T-helper 17 cell (primary cell): ENCODE measurements at regions not wholly inside any gene's neighbourhood (a gene's known extent, or its start where the extent isn't known, plus 50 kb on each side); places are given as distances from the start of the nearest gene placed in this dataset.

Experiments used
- ATAC-seq: fragments of 150-1000 bp; cut with Tn5 transposase; 2 replicates; pipeline ENCODE4 v1.10.0; 2021; ENCODE audit warnings: mild to moderate bottlenecking, moderate library complexity
- DNase-seq, 3 donors: peaks; one replicate each; pipeline versions ENCODE4 v3.0.0 to v3.0.0-alpha.2; 2020 to 2021
- H3K9me3 ChIP-seq: one replicate; pipeline ENCODE4 v1.7.0; 2013; ENCODE audit warnings: low read length, mild to moderate bottlenecking; ENCODE audit not compliant: control insufficient read depth, poor library complexity, severe bottlenecking
- H3K27ac Mint-ChIP-seq: one replicate; pipeline ENCODE4 v1.8.0; 2022; ENCODE audit warnings: mild to moderate bottlenecking, moderate library complexity, mixed read lengths
- H3K27me3 Mint-ChIP-seq: one replicate; pipeline ENCODE4 v1.8.0; 2022; ENCODE audit warnings: mixed read lengths
- H3K36me3 Mint-ChIP-seq: one replicate; pipeline ENCODE4 v1.8.0; 2022; ENCODE audit warnings: low read depth, mixed read lengths
- H3K4me1 Mint-ChIP-seq: one replicate; pipeline ENCODE4 v1.8.0; 2022; ENCODE audit warnings: mild to moderate bottlenecking, mixed read lengths
- H3K4me3 Mint-ChIP-seq: one replicate; pipeline ENCODE4 v1.8.0; 2022; ENCODE audit warnings: mild to moderate bottlenecking, moderate library complexity, mixed read lengths

- Mint-ChIP-seq H3K36me3 (peaks cover 3% of the 10 kb centered on the region), H3K27ac (no peak overlapping the region), H3K27me3 (peaks cover 19% of the 10 kb centered on the region), H3K4me1 (no peaks in the 10 kb centered on the region), H3K4me3 (no peak overlapping the region)
- H3K9me3 ChIP-seq: no peaks in the 10 kb centered on the region
- DNase-seq (no peak), ATAC-seq (no peak)
Measured at GRCh38 chr4:14708574-14708973, 293.7 kb upstream of the CPEB2 start.

GRCh38 chr4:14711259-14711658, 291.0 kb upstream of the CPEB2 start:
- DNase-seq (no peak), ATAC-seq (no peak)
- peaks cover 19% of the 10 kb centered on the region for H3K27me3 Mint-ChIP-seq
- H3K36me3 Mint-ChIP-seq: peaks cover 3% of the 10 kb centered on the region
- H3K4me3 Mint-ChIP-seq: no peak overlapping the region
- no peak overlapping the region for H3K27ac Mint-ChIP-seq
- H3K4me1 Mint-ChIP-seq: no peaks in the 10 kb centered on the region
- H3K9me3 ChIP-seq: no peaks in the 10 kb centered on the region

GRCh38 chr4:14716691-14717090, 285.6 kb upstream of the CPEB2 start:
- Mint-ChIP-seq H3K4me3 (no peak overlapping the region), H3K4me1 (no peaks in the 10 kb centered on the region), H3K36me3 (no peaks in the 10 kb centered on the region), H3K27ac (no peak overlapping the region), H3K27me3 (no peaks in the 10 kb centered on the region)
- DNase-seq (no peak), ATAC-seq (no peak)
- H3K9me3 ChIP-seq: peaks cover 2% of the 10 kb centered on the region

- Mint-ChIP-seq H3K4me1 (no peaks in the 10 kb centered on the region), H3K36me3 (no peaks in the 10 kb centered on the region), H3K27ac (no peak overlapping the region), H3K4me3 (no peak overlapping the region), H3K27me3 (no peaks in the 10 kb centered on the region)
- ATAC-seq (no peak), DNase-seq (no peak)
- peaks cover 2% of the 10 kb centered on the region for H3K9me3 ChIP-seq
Measured at GRCh38 chr4:14719053-14719452, 283.2 kb upstream of the CPEB2 start.

GRCh38 chr4:14726441-14726840, 275.8 kb upstream of the CPEB2 start:
- ATAC-seq (no peak), DNase-seq (no peak)
- H3K4me3 Mint-ChIP-seq: no peak overlapping the region
- no peaks in the 10 kb centered on the region for H3K4me1 Mint-ChIP-seq
- no peak overlapping the region for H3K27ac Mint-ChIP-seq
- no peaks in the 10 kb centered on the region for H3K9me3 ChIP-seq
- H3K36me3 Mint-ChIP-seq: no peaks in the 10 kb centered on the region
- no peaks in the 10 kb centered on the region for H3K27me3 Mint-ChIP-seq

- no peak for ATAC-seq
- no peak for DNase-seq
- H3K27ac Mint-ChIP-seq: no peak overlapping the region
- H3K27me3 Mint-ChIP-seq: no peaks in the 10 kb centered on the region
- no peaks in the 10 kb centered on the region for H3K4me1 Mint-ChIP-seq
- H3K36me3 Mint-ChIP-seq: no peaks in the 10 kb centered on the region
- H3K4me3 Mint-ChIP-seq: no peak overlapping the region
- H3K9me3 ChIP-seq: no peaks in the 10 kb centered on the region
Measured at GRCh38 chr4:14726877-14727361, 275.4 kb upstream of the CPEB2 start.

- no peaks in the 10 kb centered on the region for H3K36me3 Mint-ChIP-seq
- no peaks in the 10 kb centered on the region for H3K4me1 Mint-ChIP-seq
- ATAC-seq (no peak), DNase-seq (no peak)
- no peak overlapping the region for H3K4me3 Mint-ChIP-seq
- no peaks in the 10 kb centered on the region for H3K9me3 ChIP-seq
- no peaks in the 10 kb centered on the region for H3K27me3 Mint-ChIP-seq
- no peak overlapping the region for H3K27ac Mint-ChIP-seq
Measured at GRCh38 chr4:14729282-14730000, 272.8 kb upstream of the CPEB2 start.

- Mint-ChIP-seq H3K36me3 (no peaks in the 10 kb centered on the region), H3K27me3 (peaks cover 9% of the 10 kb centered on the region), H3K4me1 (no peaks in the 10 kb centered on the region), H3K4me3 (no peak overlapping the region), H3K27ac (no peak overlapping the region)
- ATAC-seq (no peak), DNase-seq (no peak)
- no peaks in the 10 kb centered on the region for H3K9me3 ChIP-seq
Measured at GRCh38 chr4:14742054-14742453, 260.2 kb upstream of the CPEB2 start.

- H3K4me3 Mint-ChIP-seq: no peak overlapping the region
- ATAC-seq (no peak), DNase-seq (no peak)
- peaks cover 19% of the 10 kb centered on the region for H3K27me3 Mint-ChIP-seq
- H3K36me3 Mint-ChIP-seq: no peaks in the 10 kb centered on the region
- no peaks in the 10 kb centered on the region for H3K9me3 ChIP-seq
- no peaks in the 10 kb centered on the region for H3K4me1 Mint-ChIP-seq
- H3K27ac Mint-ChIP-seq: no peak overlapping the region
Measured at GRCh38 chr4:14743172-14743571, 259.1 kb upstream of the CPEB2 start.

GRCh38 chr4:14743601-14744000, 258.7 kb upstream of the CPEB2 start:
- DNase-seq (no peak), ATAC-seq (no peak)
- Mint-ChIP-seq H3K4me1 (no peaks in the 10 kb centered on the region), H3K4me3 (no peak overlapping the region), H3K36me3 (no peaks in the 10 kb centered on the region), H3K27me3 (peaks cover 19% of the 10 kb centered on the region), H3K27ac (no peak overlapping the region)
- H3K9me3 ChIP-seq: no peaks in the 10 kb centered on the region

- Mint-ChIP-seq H3K36me3 (no peaks in the 10 kb centered on the region), H3K27ac (no peak overlapping the region), H3K4me1 (no peaks in the 10 kb centered on the region), H3K4me3 (no peak overlapping the region), H3K27me3 (peaks cover 19% of the 10 kb centered on the region)
- ATAC-seq: no peak
- no peaks in the 10 kb centered on the region for H3K9me3 ChIP-seq
- no peak for DNase-seq
Measured at GRCh38 chr4:14744346-14744745, 257.9 kb upstream of the CPEB2 start.

- Mint-ChIP-seq H3K27ac (no peak overlapping the region), H3K36me3 (no peaks in the 10 kb centered on the region), H3K4me3 (no peak overlapping the region), H3K27me3 (peaks cover 12% of the 10 kb centered on the region), H3K4me1 (no peaks in the 10 kb centered on the region)
- DNase-seq (no peak), ATAC-seq (no peak)
- peaks cover 5% of the 10 kb centered on the region for H3K9me3 ChIP-seq
Measured at GRCh38 chr4:14749910-14750309, 252.4 kb upstream of the CPEB2 start.

GRCh38 chr4:14752341-14753046, 249.8 kb upstream of the CPEB2 start:
- H3K9me3 ChIP-seq: peaks cover 5% of the 10 kb centered on the region
- no peaks in the 10 kb centered on the region for H3K4me1 Mint-ChIP-seq
- H3K4me3 Mint-ChIP-seq: no peak overlapping the region
- DNase-seq (no peak), ATAC-seq (no peak)
- peaks cover 6% of the 10 kb centered on the region for H3K27me3 Mint-ChIP-seq
- H3K36me3 Mint-ChIP-seq: no peaks in the 10 kb centered on the region
- H3K27ac Mint-ChIP-seq: no peak overlapping the region

GRCh38 chr4:14767142-14767541, 235.1 kb upstream of the CPEB2 start:
- peaks cover 13% of the 10 kb centered on the region for H3K27me3 Mint-ChIP-seq
- H3K27ac Mint-ChIP-seq: no peak overlapping the region
- no peak overlapping the region for H3K4me3 Mint-ChIP-seq
- DNase-seq (no peak), ATAC-seq (no peak)
- no peaks in the 10 kb centered on the region for H3K36me3 Mint-ChIP-seq
- H3K4me1 Mint-ChIP-seq: peaks cover 2% of the 10 kb centered on the region
- H3K9me3 ChIP-seq: no peaks in the 10 kb centered on the region
